ENCODE measurements at regions not wholly inside any gene's neighbourhood (a gene's known extent, or its start where the extent isn't known, plus 50 kb on each side); places are given as distances from the start of the nearest gene placed in this dataset.

DNA sequence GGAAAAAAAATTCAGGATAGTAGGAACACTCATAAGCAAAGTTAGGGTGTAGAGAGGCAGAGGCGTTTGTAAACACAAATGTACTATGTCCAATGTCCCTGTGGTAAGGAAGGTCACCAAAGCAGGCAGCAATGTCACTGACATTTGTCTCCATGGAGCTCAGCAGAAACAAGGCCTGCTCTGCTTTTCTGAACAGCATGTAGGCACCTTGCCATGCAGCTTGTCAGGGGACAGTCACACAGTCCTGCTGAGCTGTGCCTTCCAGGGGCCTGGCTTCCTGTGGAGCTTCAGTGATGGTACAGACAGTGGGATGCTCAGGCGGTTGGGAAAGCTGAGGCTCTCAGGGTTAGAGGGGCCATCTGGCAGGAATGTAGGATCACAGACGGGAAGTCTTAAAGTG, 74.5 kb upstream of the HS3ST1 start:
- no peak overlapping the region for H3K4me3 ChIP-seq (ENCODE audit: insufficient read depth, low read depth, low read length)
- H3K36me3 ChIP-seq (ENCODE audit: control insufficient read depth, insufficient read depth, low read length), result no peaks in the 10 kb centered on the region
- no peak overlapping the region for H3K56ac ChIP-seq (ENCODE audit: extremely low read depth, insufficient read depth, low read length)
- no peak overlapping the region for H2BK20ac ChIP-seq (ENCODE audit: low read depth, low read length)
- no peak overlapping the region; the same call in 1 of the 2 replicates for H3K18ac ChIP-seq (ENCODE audit: low read depth, low read length)
- in situ Hi-C loops (cut with MboI; ENCODE audit: low sequenced_read_pairs) (no loop called here), dilution Hi-C loops (cut with HindIII; ENCODE audit: low sequenced_read_pairs, unreplicated experiment) (no loop called here), intact Hi-C loops (cut with micrococcal nuclease) (no loop called here)
- H2AK9ac ChIP-seq (replicated peaks; ENCODE audit: low read depth, low read length, poor library complexity), result no peak overlapping the region
- 49% methylated on average over 2 of the region's 3 CpGs; no CpG with 5 or more reads in 1 of the 2 experiments for WGBS, 2 experiments (ENCODE audit: extremely low coverage in 2 of 2, insufficient read length in 1 of 2)
- H2BK120ac ChIP-seq (ENCODE audit: low read depth, low read length), result no peak overlapping the region
- BruUV-seq (replicated peaks), result no TSS peak
- ATAC-seq (ENCODE audit: low read depth) (no peak; the same call in 1 of the 2 replicates), DNase-seq (no peak)
- no peak overlapping the region for H3K23ac ChIP-seq (ENCODE audit: low read depth, low read length)
- H3K14ac ChIP-seq (replicated peaks; ENCODE audit: low read depth, low read length), result no peak overlapping the region
- H3K9me3 ChIP-seq (ENCODE audit: control insufficient read depth, insufficient read depth, low read length), result no peaks in the 10 kb centered on the region
- H2AFZ ChIP-seq (replicated peaks; ENCODE audit: low read length, poor library complexity), result no peak overlapping the region
- H3K4me1 ChIP-seq (ENCODE audit: control insufficient read depth, insufficient read depth, low read length), result no peaks in the 10 kb centered on the region
- TF ChIP-seq BHLHE40 (IDR thresholded peaks at IDR 0.05; ENCODE audit: low read depth, low read length) (no peak), MXI1 (IDR thresholded peaks at IDR 0.05; ENCODE audit: borderline replicate concordance, low read depth, low read length) (no peak), RAD21 (IDR thresholded peaks at IDR 0.05; ENCODE audit: low read length) (no peak), MAFK (IDR thresholded peaks at IDR 0.05; ENCODE audit: low read depth, low read length) (no peak), SMC3 (IDR thresholded peaks at IDR 0.05; ENCODE audit: low read depth, low read length) (no peak), RFX5 (IDR thresholded peaks at IDR 0.05; ENCODE audit: low read depth, low read length) (no peak), CEBPB (IDR thresholded peaks at IDR 0.05; ENCODE audit: low read depth, low read length) (no peak), FOS (IDR thresholded peaks at IDR 0.05; ENCODE audit: low read depth, low read length) (no peak), MAZ (IDR thresholded peaks at IDR 0.05; ENCODE audit: borderline replicate concordance, low read depth, low read length) (no peak), CHD1 (IDR thresholded peaks at IDR 0.05; ENCODE audit: low read depth, low read length) (no peak), NFE2L2 (IDR thresholded peaks at IDR 0.05; ENCODE audit: low read depth, low read length) (no peak), POLR2A (IDR thresholded peaks at IDR 0.05; ENCODE audit: low read depth, low read length) (no peak), RCOR1 (IDR thresholded peaks at IDR 0.05; ENCODE audit: insufficient replicate concordance, low read length) (no peak)
- TF ChIP-seq, protein P1, sequence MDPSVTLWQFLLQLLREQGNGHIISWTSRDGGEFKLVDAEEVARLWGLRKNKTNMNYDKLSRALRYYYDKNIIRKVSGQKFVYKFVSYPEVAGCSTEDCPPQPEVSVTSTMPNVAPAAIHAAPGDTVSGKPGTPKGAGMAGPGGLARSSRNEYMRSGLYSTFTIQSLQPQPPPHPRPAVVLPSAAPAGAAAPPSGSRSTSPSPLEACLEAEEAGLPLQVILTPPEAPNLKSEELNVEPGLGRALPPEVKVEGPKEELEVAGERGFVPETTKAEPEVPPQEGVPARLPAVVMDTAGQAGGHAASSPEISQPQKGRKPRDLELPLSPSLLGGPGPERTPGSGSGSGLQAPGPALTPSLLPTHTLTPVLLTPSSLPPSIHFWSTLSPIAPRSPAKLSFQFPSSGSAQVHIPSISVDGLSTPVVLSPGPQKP (IDR thresholded peaks at IDR 0.05; ENCODE audit: borderline replicate concordance, low read depth, low read length), result no peak
- TF ChIP-seq, protein P2, sequence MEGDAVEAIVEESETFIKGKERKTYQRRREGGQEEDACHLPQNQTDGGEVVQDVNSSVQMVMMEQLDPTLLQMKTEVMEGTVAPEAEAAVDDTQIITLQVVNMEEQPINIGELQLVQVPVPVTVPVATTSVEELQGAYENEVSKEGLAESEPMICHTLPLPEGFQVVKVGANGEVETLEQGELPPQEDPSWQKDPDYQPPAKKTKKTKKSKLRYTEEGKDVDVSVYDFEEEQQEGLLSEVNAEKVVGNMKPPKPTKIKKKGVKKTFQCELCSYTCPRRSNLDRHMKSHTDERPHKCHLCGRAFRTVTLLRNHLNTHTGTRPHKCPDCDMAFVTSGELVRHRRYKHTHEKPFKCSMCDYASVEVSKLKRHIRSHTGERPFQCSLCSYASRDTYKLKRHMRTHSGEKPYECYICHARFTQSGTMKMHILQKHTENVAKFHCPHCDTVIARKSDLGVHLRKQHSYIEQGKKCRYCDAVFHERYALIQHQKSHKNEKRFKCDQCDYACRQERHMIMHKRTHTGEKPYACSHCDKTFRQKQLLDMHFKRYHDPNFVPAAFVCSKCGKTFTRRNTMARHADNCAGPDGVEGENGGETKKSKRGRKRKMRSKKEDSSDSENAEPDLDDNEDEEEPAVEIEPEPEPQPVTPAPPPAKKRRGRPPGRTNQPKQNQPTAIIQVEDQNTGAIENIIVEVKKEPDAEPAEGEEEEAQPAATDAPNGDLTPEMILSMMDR (conservative IDR thresholded peaks at IDR 0.05; ENCODE audit: low read depth, low read length), result no peak
- TF ChIP-seq, protein P3, sequence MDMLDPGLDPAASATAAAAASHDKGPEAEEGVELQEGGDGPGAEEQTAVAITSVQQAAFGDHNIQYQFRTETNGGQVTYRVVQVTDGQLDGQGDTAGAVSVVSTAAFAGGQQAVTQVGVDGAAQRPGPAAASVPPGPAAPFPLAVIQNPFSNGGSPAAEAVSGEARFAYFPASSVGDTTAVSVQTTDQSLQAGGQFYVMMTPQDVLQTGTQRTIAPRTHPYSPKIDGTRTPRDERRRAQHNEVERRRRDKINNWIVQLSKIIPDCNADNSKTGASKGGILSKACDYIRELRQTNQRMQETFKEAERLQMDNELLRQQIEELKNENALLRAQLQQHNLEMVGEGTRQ (IDR thresholded peaks at IDR 0.05; ENCODE audit: low read depth, low read length), result no peak
- H3K9me1 ChIP-seq (ENCODE audit: insufficient read depth, low read length), result no peaks in the 10 kb centered on the region
- no peak overlapping the region for H2BK15ac ChIP-seq (ENCODE audit: low read depth, low read length)
- H2AK5ac ChIP-seq (ENCODE audit: low read depth, low read length), result no peak overlapping the region
- no peak overlapping the region for H3K27ac ChIP-seq (ENCODE audit: insufficient read depth, low read length)
- H4K91ac ChIP-seq (ENCODE audit: insufficient read depth, low read depth, low read length), result no peak overlapping the region
- H4K8ac ChIP-seq (ENCODE audit: low read depth in 2 of 2, low read length in 2 of 2), result no peak overlapping the region
- no peak overlapping the region for H3K4ac ChIP-seq (ENCODE audit: low read depth, low read length)
- ChIA-PET POLR2A (ENCODE audit: unreplicated experiment) (no interaction called here), CTCF (no interaction called here)
- H3K27me3 ChIP-seq (ENCODE audit: control insufficient read depth, insufficient read depth, low read length), result peaks cover 3% of the 10 kb centered on the region; the same call in 1 of the 2 replicates
- H4K5ac ChIP-seq (ENCODE audit: low read depth, low read length), result no peak overlapping the region
- H3K9ac ChIP-seq (ENCODE audit: low read depth, low read length), result no peak overlapping the region
- no peak overlapping the region for H2BK5ac ChIP-seq (ENCODE audit: low read depth, low read length, poor library complexity, severe bottlenecking)
- no peaks in the 10 kb centered on the region for H3K79me1 ChIP-seq (ENCODE audit: low read depth in 1 of 2, low read length in 2 of 2)
- no peak overlapping the region for H3K4me2 ChIP-seq (ENCODE audit: low read depth, low read length)
- no peaks in the 10 kb centered on the region for H4K20me1 ChIP-seq (ENCODE audit: insufficient read depth, low read length)
